ENCODE measurements at regions not wholly inside any gene's neighbourhood (a gene's known extent, or its start where the extent isn't known, plus 50 kb on each side); places are given as distances from the start of the nearest gene placed in this dataset.

- no peak for TF ChIP-seq CTCF (IDR thresholded peaks at IDR 0.05; ENCODE audit: low read depth, low read length)
- H3K4me3 ChIP-seq (ENCODE audit: low read depth, low read length), result no peak overlapping the region
Observed at GRCh38 chr19:31497709-31498108, 148.5 kb upstream of the TSHZ3 start.

DNA sequence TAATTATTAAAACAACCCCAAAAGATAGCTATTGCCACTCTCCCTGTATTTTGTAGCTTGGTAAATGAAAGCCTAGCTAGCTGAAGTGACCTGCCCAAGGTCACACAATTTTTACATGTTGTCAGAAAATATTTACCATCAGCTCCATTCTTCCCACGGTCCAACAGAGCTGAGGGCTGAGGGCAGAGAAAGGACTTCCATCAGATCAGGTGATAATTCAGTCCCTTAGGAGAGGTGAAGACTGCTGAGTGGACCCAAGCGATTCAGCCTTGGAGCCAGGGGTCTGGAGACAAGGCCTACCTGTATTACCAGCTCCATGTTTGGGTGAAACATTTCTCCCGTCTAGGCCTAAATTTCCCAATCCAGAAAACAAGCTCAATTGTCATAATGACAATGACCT, 149.5 kb upstream of the TSHZ3 start:
- no peak overlapping the region for H3K4me3 ChIP-seq (ENCODE audit: low read depth, low read length)
- TF ChIP-seq CTCF (IDR thresholded peaks at IDR 0.05; ENCODE audit: low read depth, low read length), result no peak

DNA sequence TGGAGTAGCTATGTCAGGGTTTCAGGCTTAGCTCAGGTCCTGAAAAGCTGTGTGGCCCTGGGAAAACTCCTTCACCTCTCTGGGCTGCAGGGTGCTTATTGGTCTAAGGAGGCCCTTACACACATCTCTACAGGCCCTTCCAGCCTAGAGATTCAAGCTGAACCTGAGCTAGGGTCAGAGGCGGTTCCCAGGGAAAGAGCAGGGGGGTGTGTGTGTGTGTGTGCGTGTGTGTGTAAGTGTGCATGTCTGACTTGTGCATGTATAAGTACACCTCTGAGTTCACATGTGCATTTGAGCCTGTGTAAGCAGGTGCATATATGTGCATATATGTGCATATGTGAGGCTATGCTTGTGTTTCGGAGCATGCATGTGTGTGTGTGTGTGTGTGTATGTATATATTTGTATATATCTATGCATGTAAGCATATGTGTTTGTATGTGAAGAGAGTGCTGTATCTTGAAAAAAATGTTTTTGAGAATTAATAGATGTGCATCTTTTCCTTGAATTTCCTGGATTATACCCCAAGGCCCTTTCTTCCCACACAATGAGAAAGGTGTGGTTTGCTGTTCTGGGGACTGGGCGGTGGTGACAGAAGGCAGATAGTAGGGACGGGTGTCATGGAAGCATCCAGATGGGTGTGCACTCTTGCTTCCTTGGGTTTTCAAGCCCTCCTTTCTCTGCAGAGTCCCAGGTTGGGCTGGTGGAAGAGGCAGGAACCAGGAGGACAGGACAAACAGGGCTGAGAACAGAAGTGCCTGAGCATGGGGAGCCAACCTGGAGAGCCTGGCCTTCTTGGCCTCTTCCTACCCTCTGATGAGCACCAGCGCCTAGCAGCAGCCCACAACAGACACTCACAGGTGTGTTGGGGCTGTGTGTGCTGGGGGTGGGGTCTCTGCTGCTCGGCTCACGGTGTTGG, 150.3 kb upstream of the TSHZ3 start:
- H3K4me3 ChIP-seq (ENCODE audit: low read depth, low read length), result no peak overlapping the region
- no peak for TF ChIP-seq CTCF (IDR thresholded peaks at IDR 0.05; ENCODE audit: low read depth, low read length)

DNA sequence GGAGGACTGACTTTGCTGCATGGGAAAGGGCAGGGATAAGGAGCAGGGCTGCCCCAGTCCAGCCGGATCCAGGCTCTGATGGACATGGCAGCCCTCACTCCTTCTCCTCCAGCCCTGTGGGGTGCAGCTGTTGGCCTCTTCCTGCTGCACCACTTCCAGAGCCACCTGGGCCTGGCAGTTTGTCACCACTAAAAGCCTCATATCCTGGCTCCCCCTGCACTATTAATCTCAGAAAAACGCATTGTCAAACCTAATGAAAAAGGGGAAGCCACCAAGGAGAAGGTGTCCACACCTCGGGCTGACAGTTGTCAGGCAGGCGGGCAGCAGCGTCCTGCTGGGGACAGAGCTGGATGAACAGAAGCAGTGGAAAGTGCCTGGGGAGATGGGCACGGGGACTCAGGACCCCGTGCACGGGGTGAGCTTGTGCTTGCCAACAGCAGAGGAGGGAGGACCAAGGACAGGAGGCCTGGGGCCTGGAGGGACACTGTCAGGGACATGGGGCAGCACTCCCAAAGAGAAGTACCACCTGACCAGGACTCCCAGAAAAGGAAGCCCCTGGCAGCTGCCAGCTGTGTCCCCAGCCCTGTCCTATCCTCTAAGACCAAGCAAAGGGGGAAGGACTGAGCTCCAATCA, 151.1 kb upstream of the TSHZ3 start:
- TF ChIP-seq CTCF (IDR thresholded peaks at IDR 0.05; ENCODE audit: low read depth, low read length), result no peak
- H3K4me3 ChIP-seq (ENCODE audit: low read depth, low read length), result no peak overlapping the region

DNA sequence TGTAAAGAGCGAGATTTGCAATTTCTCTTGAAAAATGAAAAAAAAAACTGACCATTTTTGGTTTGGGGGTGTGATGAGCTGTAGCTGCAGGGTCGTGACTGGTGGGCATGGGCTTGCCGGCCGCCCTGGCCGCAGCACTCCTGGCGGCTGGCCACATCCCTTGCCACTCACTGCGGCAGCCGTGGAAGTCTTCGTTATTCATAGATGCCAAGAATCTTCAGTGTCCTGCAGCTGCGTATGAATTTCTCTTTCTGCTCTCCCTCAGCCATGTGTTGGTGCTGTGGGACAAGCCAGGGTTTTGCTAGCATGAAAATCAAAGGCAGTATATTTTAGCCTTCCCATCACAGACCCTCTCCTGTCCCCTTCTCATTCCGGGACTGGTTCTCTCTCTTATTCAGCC, 151.7 kb upstream of the TSHZ3 start:
- no peak overlapping the region for H3K4me3 ChIP-seq (ENCODE audit: low read depth, low read length)
- no peak for TF ChIP-seq CTCF (IDR thresholded peaks at IDR 0.05; ENCODE audit: low read depth, low read length)

DNA sequence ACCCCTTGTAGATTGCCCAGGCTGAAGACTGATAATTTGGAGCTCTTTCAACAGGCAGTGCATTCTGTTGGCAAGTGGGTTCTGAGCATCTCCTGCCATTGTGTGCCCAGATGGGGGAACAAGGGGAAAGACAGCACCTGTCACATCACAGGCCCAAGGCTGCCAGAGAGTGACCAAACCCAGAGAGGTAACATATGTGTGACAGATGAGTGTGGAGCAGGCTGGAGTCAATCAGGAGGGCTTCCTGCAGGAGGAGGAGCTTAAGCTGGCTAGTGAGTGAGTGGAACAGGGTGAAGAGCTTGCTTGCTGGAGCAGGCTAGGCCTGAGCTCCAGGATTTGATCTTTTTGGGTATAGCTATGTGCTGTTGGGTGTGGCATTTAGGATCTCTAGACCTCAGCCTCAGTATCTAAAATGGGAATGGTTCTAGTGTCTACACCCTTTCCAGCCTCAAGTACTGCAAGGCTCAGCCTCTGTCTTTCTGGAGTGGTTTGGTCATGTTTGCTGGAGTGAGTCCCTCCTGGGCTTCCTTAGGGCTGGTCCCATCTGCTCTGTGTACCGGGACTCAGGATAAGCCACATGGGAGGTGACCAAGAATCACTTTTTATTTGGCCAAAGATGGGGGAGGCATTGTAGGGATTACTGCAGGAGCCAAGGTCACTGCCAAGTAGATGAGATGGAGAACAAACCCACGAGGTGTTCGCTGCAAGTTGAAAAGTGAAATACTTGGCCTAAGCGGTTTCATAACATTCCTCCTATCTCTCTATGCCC, 152.4 kb upstream of the TSHZ3 start:
- H3K4me3 ChIP-seq (ENCODE audit: low read depth, low read length), result no peak overlapping the region
- no peak for TF ChIP-seq CTCF (IDR thresholded peaks at IDR 0.05; ENCODE audit: low read depth, low read length)

All from WI38 (cell line).